Epithelial cell of esophagus (primary cell): ENCODE measurements at regions not wholly inside any gene's neighbourhood (a gene's known extent, or its start where the extent isn't known, plus 50 kb on each side); places are given as distances from the start of the nearest gene placed in this dataset.

Experiments
- DNase-seq: peaks from one replicate; pipeline ENCODE4 v3.0.0; 2010; ENCODE audit warnings: low read depth
- H3K4me3 ChIP-seq: 2 replicates; pipeline ENCODE4 v1.5.1; 2011; ENCODE audit warnings: mild to moderate bottlenecking, low read length, control low read depth
- TF ChIP-seq, protein P1 (sequence below): IDR thresholded peaks from 2 replicates; pipeline ENCODE4 v1.5.1; 2011; ENCODE audit warnings: low read depth, mild to moderate bottlenecking, low read length, control low read depth, inconsistent platforms; ENCODE audit not compliant: insufficient read depth; ENCODE audit errors: missing control alignments

DNA sequence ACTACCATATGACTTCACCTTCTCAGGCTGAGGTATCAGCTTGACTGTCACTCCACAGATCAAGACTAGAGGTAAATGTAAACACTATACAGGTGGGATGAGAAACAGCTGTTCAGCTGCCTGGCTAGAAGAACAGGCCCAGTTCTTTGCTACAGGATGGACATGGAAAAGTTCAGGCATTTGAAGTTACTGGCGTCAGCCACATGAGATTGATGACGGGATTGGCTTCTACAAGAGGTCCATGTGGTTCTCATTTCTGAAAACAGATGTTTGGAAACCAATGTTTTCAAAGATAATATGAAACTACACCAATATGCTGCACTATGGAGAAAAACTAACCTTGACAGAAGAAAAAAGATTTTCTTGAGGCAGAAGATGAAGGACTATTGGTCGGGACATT is 324.1 kb downstream of the CDH10 start:
- DNase-seq, result no peak
- no peak overlapping the region for H3K4me3 ChIP-seq
- TF ChIP-seq, protein P1, sequence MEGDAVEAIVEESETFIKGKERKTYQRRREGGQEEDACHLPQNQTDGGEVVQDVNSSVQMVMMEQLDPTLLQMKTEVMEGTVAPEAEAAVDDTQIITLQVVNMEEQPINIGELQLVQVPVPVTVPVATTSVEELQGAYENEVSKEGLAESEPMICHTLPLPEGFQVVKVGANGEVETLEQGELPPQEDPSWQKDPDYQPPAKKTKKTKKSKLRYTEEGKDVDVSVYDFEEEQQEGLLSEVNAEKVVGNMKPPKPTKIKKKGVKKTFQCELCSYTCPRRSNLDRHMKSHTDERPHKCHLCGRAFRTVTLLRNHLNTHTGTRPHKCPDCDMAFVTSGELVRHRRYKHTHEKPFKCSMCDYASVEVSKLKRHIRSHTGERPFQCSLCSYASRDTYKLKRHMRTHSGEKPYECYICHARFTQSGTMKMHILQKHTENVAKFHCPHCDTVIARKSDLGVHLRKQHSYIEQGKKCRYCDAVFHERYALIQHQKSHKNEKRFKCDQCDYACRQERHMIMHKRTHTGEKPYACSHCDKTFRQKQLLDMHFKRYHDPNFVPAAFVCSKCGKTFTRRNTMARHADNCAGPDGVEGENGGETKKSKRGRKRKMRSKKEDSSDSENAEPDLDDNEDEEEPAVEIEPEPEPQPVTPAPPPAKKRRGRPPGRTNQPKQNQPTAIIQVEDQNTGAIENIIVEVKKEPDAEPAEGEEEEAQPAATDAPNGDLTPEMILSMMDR, result no peak

- H3K4me3 ChIP-seq, result no peak overlapping the region
- TF ChIP-seq, protein P1, result no peak
- DNase-seq, result no peak
Observed at GRCh38 chr5:24325306-24325832, 319.4 kb downstream of the CDH10 start.

GRCh38 chr5:24331531-24331930 is 313.2 kb downstream of the CDH10 start:
- no peak overlapping the region for H3K4me3 ChIP-seq
- TF ChIP-seq, protein P1, result no peak
- DNase-seq, result no peak

DNA sequence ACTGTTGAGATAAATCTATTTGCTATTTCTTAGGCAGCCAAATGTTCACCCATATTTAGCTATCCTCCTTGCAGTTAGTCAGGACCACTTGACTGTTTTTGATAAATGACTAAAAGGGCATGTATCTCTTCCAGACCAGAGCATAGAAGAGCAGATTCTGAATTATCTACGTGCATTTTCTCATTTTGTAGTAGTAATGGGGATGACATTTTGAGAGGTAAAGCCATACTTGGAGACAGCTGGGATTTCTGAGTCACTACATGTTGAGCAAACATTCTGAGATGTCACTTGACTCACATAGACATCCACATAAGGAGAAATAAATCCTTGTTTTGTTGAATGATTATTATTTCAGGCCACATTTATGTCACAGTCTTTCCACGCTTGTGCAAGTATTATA is 297.6 kb downstream of the CDH10 start:
- DNase-seq, result no peak
- TF ChIP-seq, protein P1, result no peak

DNA sequence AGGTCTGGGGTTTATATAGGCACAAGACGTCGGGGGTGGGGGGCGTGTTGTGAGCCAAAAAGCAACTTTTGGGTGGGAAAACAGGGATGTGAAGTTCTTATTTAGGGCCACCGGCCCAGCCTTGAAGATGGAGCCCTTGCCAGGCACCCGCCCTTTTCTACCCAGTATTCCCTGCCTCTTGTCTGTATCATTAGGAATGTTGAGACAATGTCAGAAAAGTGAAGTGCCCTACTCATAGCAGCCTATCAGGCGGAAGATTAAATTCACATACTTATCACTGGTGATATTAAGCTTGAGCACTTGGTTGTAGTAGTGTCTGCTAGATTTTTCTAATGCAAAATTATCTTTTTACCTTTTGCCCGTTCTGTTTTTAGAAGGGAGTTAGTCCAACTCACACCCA is 293.5 kb downstream of the CDH10 start:
- H3K4me3 ChIP-seq, result no peak overlapping the region
- TF ChIP-seq, protein P1, result no peak
- no peak for DNase-seq

More for the DNA sequence above, 297.6 kb downstream of the CDH10 start:
- no peak overlapping the region for H3K4me3 ChIP-seq

- DNase-seq, result no peak
- TF ChIP-seq, protein P1, result no peak
- H3K4me3 ChIP-seq, result no peak overlapping the region
Observed at GRCh38 chr5:24353016-24353415, 291.8 kb downstream of the CDH10 start.

DNA sequence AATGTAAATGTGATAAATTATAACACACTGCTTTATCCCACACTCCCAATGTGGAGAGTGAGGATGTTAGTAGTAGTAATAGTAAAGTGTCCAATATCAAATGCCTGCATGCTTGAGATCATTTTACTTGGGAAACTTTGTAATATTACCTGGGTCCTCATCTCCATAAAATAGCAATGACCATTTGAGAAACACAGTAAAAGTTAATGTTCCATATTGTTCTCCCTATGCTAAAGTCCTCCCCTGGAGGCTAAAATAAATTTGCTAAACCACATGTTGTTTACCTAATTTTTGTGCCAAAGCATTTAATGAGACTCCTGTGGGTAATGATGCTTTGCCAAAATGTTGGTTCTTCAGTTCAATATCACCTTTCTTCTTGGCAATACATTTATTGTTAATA is 291.2 kb downstream of the CDH10 start:
- TF ChIP-seq, protein P1, result no peak

More for the DNA sequence above, 291.2 kb downstream of the CDH10 start:
- no peak overlapping the region for H3K4me3 ChIP-seq
- no peak for DNase-seq
